Astrocyte (in vitro differentiated cells and primary cell): ENCODE measurements at regions not wholly inside any gene's neighbourhood (a gene's known extent, or its start where the extent isn't known, plus 50 kb on each side); places are given as distances from the start of the nearest gene placed in this dataset.

Source experiments
- EZH2 ChIP-seq: IDR thresholded peaks from 2 replicates; pipeline ENCODE4 v1.6.1; 2012; ENCODE audit warnings: mild to moderate bottlenecking, low read length, inconsistent platforms; ENCODE audit not compliant: insufficient read depth
- TF ChIP-seq, protein P1 (sequence below): IDR thresholded peaks from 2 replicates; pipeline ENCODE4 v1.5.1; 2011; ENCODE audit warnings: low read depth, mild to moderate bottlenecking, inconsistent platforms, low read length, moderate library complexity; ENCODE audit not compliant: insufficient read depth

DNA sequence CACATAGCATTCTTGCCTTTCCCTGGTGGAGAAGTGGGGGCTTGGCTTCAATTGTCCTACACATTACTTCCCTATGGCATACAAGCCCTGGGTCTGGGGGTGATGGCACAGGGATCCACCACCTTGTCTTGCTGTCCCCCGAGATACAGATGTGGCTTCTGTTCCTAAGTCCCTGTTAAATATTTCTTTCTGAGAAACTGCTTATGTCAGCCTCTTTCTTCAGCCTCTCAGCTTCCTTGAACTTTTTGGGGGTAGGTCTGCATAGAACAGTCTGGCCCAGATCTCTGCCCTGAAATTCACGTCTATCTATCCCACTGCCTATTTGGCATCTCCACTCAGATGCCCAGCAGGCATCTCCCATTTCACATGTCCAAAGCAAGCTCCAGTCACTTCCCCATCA, 177.4 kb downstream of the SCP2D1 start:
- TF ChIP-seq, protein P1, sequence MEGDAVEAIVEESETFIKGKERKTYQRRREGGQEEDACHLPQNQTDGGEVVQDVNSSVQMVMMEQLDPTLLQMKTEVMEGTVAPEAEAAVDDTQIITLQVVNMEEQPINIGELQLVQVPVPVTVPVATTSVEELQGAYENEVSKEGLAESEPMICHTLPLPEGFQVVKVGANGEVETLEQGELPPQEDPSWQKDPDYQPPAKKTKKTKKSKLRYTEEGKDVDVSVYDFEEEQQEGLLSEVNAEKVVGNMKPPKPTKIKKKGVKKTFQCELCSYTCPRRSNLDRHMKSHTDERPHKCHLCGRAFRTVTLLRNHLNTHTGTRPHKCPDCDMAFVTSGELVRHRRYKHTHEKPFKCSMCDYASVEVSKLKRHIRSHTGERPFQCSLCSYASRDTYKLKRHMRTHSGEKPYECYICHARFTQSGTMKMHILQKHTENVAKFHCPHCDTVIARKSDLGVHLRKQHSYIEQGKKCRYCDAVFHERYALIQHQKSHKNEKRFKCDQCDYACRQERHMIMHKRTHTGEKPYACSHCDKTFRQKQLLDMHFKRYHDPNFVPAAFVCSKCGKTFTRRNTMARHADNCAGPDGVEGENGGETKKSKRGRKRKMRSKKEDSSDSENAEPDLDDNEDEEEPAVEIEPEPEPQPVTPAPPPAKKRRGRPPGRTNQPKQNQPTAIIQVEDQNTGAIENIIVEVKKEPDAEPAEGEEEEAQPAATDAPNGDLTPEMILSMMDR: no peak
- TF ChIP-seq EZH2: no peak
